DND-41 (cell line): ENCODE measurements at regions not wholly inside any gene's neighbourhood (a gene's known extent, or its start where the extent isn't known, plus 50 kb on each side); places are given as distances from the start of the nearest gene placed in this dataset.

ENCODE experiments used
- EZH2 ChIP-seq: IDR thresholded peaks from 3 replicates; pipeline ENCODE4 v1.6.1; 2012; ENCODE audit warnings: borderline replicate concordance, low read depth, mild to moderate bottlenecking, moderate library complexity, low read length, inconsistent platforms; ENCODE audit not compliant: severe bottlenecking
- TF ChIP-seq, protein P1 (sequence below): IDR thresholded peaks from 2 replicates; pipeline ENCODE4 v1.5.1; 2012; ENCODE audit warnings: borderline replicate concordance, low read length, moderate library complexity, mild to moderate bottlenecking; ENCODE audit not compliant: poor library complexity, severe bottlenecking; ENCODE audit errors: extremely low read depth

DNA sequence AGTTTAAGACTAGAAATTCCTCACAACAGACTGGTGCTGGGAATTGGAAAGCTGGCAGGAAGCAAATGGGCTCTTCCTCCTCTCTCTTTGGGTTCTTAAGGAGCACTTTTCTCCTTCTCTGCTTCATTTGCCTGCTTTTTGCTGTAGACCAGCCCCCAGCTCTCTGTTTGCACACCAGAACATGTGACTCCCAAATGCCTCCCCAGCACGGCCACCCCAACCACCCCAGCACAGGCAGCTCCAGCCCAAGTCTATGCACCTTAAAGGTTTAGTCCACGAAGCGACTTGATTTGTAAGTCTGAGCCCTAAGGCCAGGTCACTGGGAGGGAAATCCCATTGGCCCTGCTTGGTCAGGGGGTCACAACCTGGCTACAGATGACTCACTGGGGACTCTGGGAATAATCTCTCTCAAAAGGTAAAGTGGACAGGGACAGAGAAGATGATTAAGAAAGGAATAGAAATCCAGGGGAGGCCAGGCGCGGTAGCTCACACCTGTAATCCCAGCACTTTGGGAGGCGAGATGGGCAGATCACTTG is 377.8 kb upstream of the PROK2 start:
- TF ChIP-seq, protein P1, sequence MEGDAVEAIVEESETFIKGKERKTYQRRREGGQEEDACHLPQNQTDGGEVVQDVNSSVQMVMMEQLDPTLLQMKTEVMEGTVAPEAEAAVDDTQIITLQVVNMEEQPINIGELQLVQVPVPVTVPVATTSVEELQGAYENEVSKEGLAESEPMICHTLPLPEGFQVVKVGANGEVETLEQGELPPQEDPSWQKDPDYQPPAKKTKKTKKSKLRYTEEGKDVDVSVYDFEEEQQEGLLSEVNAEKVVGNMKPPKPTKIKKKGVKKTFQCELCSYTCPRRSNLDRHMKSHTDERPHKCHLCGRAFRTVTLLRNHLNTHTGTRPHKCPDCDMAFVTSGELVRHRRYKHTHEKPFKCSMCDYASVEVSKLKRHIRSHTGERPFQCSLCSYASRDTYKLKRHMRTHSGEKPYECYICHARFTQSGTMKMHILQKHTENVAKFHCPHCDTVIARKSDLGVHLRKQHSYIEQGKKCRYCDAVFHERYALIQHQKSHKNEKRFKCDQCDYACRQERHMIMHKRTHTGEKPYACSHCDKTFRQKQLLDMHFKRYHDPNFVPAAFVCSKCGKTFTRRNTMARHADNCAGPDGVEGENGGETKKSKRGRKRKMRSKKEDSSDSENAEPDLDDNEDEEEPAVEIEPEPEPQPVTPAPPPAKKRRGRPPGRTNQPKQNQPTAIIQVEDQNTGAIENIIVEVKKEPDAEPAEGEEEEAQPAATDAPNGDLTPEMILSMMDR = no peak
- no peak for TF ChIP-seq EZH2
